ENCODE measurements at regions not wholly inside any gene's neighbourhood (a gene's known extent, or its start where the extent isn't known, plus 50 kb on each side); places are given as distances from the start of the nearest gene placed in this dataset.

DNA sequence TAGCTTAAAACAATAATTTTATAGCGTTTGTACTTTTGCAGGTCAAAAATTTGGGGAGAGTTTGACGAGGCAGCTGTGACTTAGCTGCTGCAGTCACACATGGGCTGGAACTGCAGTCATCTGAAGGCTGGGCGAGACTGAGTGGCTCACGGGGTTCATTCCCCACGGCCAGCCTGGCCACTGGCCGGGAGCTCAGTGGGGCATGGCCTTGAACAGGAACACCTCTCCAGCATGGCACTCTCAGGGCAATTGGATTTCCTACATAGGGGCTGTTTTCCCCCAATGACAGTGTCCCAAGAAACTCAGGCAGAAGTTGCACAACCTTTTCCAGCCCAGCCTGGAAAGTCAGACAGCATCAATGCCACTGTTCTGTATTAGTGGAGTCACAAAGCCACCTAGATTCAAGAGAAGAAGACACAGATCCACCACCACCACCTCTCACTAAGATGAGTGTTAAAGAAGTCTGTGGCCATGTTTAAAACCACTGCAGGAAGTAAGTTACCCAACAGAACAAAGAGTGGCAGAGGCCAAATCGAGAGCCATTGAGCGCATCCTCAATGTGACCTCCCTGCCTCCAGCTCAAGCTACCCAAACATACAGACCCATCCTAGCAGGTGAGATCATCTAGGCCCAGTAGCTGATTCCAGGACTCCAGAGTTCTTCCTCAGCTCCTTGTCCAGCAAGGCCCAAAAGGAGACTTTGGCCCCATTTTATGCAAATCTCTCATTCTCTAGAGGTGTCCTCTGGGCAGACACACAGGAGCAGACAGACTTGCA is 618.7 kb upstream of the CADM1 start:
- no peak overlapping the region for H3K4me3 ChIP-seq (ENCODE audit: control insufficient read depth, low read depth, low read length)
- TF ChIP-seq, protein P1, sequence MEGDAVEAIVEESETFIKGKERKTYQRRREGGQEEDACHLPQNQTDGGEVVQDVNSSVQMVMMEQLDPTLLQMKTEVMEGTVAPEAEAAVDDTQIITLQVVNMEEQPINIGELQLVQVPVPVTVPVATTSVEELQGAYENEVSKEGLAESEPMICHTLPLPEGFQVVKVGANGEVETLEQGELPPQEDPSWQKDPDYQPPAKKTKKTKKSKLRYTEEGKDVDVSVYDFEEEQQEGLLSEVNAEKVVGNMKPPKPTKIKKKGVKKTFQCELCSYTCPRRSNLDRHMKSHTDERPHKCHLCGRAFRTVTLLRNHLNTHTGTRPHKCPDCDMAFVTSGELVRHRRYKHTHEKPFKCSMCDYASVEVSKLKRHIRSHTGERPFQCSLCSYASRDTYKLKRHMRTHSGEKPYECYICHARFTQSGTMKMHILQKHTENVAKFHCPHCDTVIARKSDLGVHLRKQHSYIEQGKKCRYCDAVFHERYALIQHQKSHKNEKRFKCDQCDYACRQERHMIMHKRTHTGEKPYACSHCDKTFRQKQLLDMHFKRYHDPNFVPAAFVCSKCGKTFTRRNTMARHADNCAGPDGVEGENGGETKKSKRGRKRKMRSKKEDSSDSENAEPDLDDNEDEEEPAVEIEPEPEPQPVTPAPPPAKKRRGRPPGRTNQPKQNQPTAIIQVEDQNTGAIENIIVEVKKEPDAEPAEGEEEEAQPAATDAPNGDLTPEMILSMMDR (conservative IDR thresholded peaks at IDR 0.05; ENCODE audit: control insufficient read depth, insufficient read depth, low read depth, low read length), result no peak
- DNase-seq (ENCODE audit: low read depth), result no peak

DNA sequence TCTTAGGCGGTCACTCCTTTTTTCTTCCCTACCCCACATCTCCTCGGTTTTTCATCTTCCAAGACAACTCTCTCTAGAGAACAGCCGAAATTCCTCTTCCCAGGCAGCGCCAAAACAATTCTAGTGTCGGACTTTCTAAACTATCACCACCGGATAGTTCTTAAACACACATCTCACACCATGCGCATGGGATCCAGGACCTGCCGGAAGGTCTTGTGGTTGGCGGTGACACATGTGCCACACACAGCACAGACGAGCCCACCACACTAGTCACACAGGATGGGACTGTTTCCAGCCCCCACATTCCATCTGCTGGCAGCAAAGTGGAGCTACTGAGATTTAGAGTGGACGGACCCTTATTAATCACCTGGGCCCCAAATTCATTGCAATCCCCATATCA is 614.9 kb upstream of the CADM1 start:
- DNase-seq (ENCODE audit: low read depth), result no peak
- TF ChIP-seq, protein P1 (conservative IDR thresholded peaks at IDR 0.05; ENCODE audit: control insufficient read depth, insufficient read depth, low read depth, low read length), result no peak

DNA sequence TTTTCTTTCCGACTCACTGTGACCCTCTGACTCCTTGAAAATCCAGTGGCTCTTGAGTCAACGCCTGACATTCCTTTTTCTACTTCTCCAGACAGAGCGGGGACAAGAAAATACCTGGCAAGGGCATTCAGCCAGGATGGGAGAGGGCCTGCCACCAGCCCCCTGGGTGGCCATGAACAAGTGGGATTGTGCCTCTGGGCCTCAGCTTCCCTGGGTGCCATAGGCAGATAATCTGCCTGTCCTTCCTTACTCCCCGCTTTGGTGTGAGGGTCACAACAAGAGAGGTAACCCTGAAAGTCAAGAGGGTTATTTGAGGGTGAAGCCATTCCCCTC is 613.9 kb upstream of the CADM1 start:
- TF ChIP-seq, protein P1 (conservative IDR thresholded peaks at IDR 0.05; ENCODE audit: control insufficient read depth, insufficient read depth, low read depth, low read length), result no peak
- DNase-seq (ENCODE audit: low read depth), result no peak
- no peak overlapping the region for H3K4me3 ChIP-seq (ENCODE audit: control insufficient read depth, low read depth, low read length)

More for the DNA sequence above, 614.9 kb upstream of the CADM1 start:
- no peak overlapping the region for H3K4me3 ChIP-seq (ENCODE audit: control insufficient read depth, low read depth, low read length)

DNA sequence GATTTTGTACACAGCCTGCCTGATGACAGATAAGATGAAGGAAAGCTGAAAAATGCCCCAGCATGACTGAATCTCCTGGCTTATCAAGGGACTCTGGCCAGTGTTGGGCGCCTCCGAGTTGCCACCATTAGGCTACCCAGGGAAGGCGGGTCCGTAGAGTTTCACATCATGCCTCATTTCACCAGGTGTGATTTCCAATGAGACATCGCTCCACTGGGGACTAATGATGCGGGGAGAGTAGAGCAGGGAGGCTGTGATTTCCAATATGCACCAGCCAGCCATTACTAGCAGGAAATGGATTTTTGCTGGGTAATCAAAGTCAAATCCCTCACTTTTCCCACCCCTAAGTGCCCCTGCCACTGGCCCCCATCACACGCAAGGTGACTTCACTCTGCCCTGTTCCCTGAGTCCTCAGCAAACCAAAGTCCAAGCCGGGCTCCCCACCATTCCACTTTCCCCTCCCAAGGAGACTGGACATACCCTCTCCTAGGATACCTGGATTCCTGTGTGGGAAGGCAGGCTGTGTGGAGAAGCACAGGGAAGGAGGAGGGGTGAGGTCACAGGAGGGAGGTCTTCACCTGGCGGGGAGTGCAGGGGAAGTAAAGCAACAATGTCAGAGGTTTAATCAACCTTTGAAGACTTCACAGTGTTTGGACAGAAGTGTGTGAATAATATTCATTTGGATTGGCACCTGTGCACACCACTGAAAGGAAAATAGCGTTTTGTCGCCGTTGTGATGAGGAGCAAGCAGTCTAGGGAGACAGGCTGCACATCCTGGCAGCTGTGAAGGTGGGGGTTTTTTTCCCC is 613.3 kb upstream of the CADM1 start:
- no peak for DNase-seq (ENCODE audit: low read depth)
- TF ChIP-seq, protein P1 (conservative IDR thresholded peaks at IDR 0.05; ENCODE audit: control insufficient read depth, insufficient read depth, low read depth, low read length), result no peak
- no peak overlapping the region for H3K4me3 ChIP-seq (ENCODE audit: control insufficient read depth, low read depth, low read length)

DNA sequence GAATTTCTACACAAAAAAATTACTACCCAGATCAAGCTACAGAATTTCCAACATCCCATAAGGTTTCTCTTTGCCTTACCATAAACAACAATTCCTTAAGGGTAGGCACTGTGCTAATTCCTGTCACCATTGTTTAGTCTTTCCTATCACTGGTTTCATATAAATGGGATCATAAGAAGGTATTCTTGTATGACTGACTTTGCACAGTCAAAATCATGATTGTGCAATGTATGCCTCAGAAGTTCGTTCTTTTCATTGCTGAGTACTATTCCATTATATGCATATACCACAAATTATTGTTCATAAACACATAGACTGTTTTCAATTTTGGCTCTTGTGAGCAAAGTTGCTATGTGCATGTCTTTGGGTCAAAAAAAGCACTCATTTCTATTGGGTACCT is 611.6 kb upstream of the CADM1 start:
- DNase-seq (ENCODE audit: low read depth), result no peak
- TF ChIP-seq, protein P1 (conservative IDR thresholded peaks at IDR 0.05; ENCODE audit: control insufficient read depth, insufficient read depth, low read depth, low read length), result no peak
- H3K4me3 ChIP-seq (ENCODE audit: control insufficient read depth, low read depth, low read length), result no peak overlapping the region

DNA sequence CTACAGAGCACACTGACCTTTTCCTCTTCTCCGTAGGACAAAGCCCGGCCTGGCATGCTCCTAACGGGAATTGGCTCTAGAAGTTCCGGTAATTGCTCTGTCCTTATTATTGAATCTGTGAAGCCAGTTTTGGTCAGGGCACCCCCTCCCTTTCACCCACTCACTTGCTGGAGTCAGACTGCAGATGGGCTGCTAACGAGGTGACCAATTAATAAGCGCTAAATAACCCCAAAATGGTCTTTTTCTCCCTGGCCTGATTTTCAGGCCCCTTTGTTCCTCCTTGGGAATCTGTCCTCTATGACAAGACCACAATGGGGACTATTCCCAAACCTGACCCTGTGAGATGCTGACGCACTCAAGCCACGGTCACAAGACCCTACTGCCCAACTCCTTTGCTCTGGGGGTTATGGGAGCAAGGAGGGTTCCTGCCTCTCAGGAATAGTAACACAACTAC is 610.0 kb upstream of the CADM1 start:
- TF ChIP-seq, protein P1 (conservative IDR thresholded peaks at IDR 0.05; ENCODE audit: control insufficient read depth, insufficient read depth, low read depth, low read length), result no peak

More for the DNA sequence above, 610.0 kb upstream of the CADM1 start:
- no peak for DNase-seq (ENCODE audit: low read depth)
- H3K4me3 ChIP-seq (ENCODE audit: control insufficient read depth, low read depth, low read length), result no peak overlapping the region

Data from fibroblast of mammary gland (primary cell).